ENCODE measurements at regions not wholly inside any gene's neighbourhood (a gene's known extent, or its start where the extent isn't known, plus 50 kb on each side); places are given as distances from the start of the nearest gene placed in this dataset.

DNA sequence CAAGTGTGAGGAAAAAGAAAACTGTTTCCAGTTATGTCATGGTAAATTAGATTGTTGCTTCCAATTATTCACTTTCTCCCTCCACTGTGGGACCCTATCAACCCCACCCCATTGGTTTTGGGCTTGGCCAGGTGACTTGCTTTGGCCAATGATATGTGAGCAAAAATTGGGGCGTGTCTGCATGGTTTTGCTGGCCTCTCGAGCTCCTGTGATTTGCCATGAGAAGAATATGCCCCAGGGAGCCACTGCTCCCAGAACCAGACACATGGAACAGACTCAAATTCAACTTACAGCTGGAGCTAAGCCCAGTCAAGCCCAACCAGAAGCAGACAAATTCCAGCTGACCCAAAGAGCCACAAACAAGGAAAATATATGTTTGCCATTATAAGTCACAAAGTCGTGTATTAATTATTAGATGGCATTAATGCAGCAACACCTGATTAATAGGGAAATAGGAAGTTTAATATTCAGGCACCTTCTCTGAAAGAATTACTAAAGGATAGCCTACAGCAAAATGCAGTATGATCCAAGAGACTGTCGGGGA lies 248.9 kb downstream of the ANAPC1 start (continued):
- TF ChIP-seq RCOR1 (IDR thresholded peaks at IDR 0.05; ENCODE audit: low read length), result no peak
- no peak for TF ChIP-seq FOXM1 (IDR thresholded peaks at IDR 0.05; ENCODE audit: low read depth)
- no peak for TF ChIP-seq ELF1 (IDR thresholded peaks at IDR 0.05)
- TF ChIP-seq NFIC (IDR thresholded peaks at IDR 0.05; ENCODE audit: borderline replicate concordance), result no peak
- TF ChIP-seq EZH2phosphoT487 (IDR thresholded peaks at IDR 0.05; ENCODE audit: borderline replicate concordance, low read depth), result no peak
- TF ChIP-seq POLR2AphosphoS5 (IDR thresholded peaks at IDR 0.05; ENCODE audit: low read depth, low read length), result no peak
- 0 out of 4 replicates have a peak, but pooled peaks of 1 of the 2 experiments have one; percentile 20 for TF ChIP-seq EP300 (IDR thresholded peaks at IDR 0.05; ENCODE audit: borderline replicate concordance in 1 of 2, low read depth in 1 of 2, low read length in 1 of 2)

DNA sequence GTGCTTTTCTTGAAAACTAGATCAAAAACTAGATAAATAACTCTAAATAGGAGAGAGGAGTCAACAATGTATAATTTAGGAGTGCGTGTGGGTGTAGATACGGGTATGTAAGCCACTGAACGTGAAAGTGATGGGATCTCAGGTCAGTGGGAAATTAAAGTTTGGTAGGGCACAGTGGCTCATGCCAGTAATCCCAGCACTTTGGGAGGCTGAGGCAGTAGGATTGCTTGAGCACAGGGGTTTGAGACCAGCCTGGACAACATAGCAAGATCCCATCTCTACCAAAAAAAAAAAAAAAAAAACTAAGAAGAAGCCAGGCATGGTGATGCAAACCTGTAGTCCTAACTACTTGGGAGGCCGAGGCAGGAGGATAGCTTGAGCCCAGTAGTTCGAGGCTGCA lies 247.1 kb downstream of the ANAPC1 start:
- Histone ChIP-seq H3K4me1 (ENCODE audit: control insufficient read depth in 1 of 2, insufficient read depth in 2 of 2, low read depth in 1 of 2, low read length in 1 of 2) (peaks cover 0 to 7% of the 10 kb centered on the region in 2 experiments; a peak in 2 of 4 replicates), H3K27me3 (ENCODE audit: insufficient read depth) (no peaks in the 10 kb centered on the region), H3K79me2 (ENCODE audit: insufficient read depth) (no peaks in the 10 kb centered on the region), H3K9me2 (no peaks in the 10 kb centered on the region), H4K20me1 (ENCODE audit: insufficient read depth) (no peaks in the 10 kb centered on the region), H3K4me3 (ENCODE audit: low read depth in 2 of 2, low read length in 1 of 2) (no peak overlapping the region), H3K9ac (no peak overlapping the region), H3K27ac (ENCODE audit: low read depth in 2 of 2, low read length in 1 of 2) (no peak overlapping the region), H3F3A (replicated peaks; ENCODE audit: insufficient read depth) (no peaks in the 10 kb centered on the region), H3K4me2 (no peak overlapping the region), H3K9me3 (no peaks in the 10 kb centered on the region), H3K36me3 (replicated peaks in 1 of 2; ENCODE audit: control insufficient read depth in 1 of 2, insufficient read depth in 2 of 2, low read length in 1 of 2) (no peaks in the 10 kb centered on the region), H2AFZ (ENCODE audit: low read depth) (no peak overlapping the region)
- no peak for DNase-seq
- TF ChIP-seq, protein P1, sequence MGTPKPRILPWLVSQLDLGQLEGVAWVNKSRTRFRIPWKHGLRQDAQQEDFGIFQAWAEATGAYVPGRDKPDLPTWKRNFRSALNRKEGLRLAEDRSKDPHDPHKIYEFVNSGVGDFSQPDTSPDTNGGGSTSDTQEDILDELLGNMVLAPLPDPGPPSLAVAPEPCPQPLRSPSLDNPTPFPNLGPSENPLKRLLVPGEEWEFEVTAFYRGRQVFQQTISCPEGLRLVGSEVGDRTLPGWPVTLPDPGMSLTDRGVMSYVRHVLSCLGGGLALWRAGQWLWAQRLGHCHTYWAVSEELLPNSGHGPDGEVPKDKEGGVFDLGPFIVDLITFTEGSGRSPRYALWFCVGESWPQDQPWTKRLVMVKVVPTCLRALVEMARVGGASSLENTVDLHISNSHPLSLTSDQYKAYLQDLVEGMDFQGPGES (IDR thresholded peaks at IDR 0.05; ENCODE audit: low read depth, low read length), result no peak
- TF ChIP-seq GATA2 (CRISPR knock-in tag; IDR thresholded peaks at IDR 0.05) (no peak), TEAD4 (IDR thresholded peaks at IDR 0.05; ENCODE audit: borderline replicate concordance, insufficient read depth) (no peak), FOXJ3 (CRISPR knock-in tag; IDR thresholded peaks at IDR 0.05) (no peak), YY1 (IDR thresholded peaks at IDR 0.05; ENCODE audit: low read depth) (no peak), CHD2 (IDR thresholded peaks at IDR 0.05; ENCODE audit: low read length, partially characterized antibody) (no peak), JUND (IDR thresholded peaks at IDR 0.05) (no peak), NFIC (IDR thresholded peaks at IDR 0.05; ENCODE audit: borderline replicate concordance) (no peak)
- TF ChIP-seq, protein P2, sequence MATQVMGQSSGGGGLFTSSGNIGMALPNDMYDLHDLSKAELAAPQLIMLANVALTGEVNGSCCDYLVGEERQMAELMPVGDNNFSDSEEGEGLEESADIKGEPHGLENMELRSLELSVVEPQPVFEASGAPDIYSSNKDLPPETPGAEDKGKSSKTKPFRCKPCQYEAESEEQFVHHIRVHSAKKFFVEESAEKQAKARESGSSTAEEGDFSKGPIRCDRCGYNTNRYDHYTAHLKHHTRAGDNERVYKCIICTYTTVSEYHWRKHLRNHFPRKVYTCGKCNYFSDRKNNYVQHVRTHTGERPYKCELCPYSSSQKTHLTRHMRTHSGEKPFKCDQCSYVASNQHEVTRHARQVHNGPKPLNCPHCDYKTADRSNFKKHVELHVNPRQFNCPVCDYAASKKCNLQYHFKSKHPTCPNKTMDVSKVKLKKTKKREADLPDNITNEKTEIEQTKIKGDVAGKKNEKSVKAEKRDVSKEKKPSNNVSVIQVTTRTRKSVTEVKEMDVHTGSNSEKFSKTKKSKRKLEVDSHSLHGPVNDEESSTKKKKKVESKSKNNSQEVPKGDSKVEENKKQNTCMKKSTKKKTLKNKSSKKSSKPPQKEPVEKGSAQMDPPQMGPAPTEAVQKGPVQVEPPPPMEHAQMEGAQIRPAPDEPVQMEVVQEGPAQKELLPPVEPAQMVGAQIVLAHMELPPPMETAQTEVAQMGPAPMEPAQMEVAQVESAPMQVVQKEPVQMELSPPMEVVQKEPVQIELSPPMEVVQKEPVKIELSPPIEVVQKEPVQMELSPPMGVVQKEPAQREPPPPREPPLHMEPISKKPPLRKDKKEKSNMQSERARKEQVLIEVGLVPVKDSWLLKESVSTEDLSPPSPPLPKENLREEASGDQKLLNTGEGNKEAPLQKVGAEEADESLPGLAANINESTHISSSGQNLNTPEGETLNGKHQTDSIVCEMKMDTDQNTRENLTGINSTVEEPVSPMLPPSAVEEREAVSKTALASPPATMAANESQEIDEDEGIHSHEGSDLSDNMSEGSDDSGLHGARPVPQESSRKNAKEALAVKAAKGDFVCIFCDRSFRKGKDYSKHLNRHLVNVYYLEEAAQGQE (IDR thresholded peaks at IDR 0.05; ENCODE audit: low read depth, low read length), result no peak
- TF ChIP-seq, protein P3, sequence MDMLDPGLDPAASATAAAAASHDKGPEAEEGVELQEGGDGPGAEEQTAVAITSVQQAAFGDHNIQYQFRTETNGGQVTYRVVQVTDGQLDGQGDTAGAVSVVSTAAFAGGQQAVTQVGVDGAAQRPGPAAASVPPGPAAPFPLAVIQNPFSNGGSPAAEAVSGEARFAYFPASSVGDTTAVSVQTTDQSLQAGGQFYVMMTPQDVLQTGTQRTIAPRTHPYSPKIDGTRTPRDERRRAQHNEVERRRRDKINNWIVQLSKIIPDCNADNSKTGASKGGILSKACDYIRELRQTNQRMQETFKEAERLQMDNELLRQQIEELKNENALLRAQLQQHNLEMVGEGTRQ (IDR thresholded peaks at IDR 0.05; ENCODE audit: borderline replicate concordance, low read depth, low read length), result no peak
- CTCF ChIA-PET, result no interaction called here
- WGBS (ENCODE audit: low lambda C conversion rate), result 58% methylated on average over 5 of the region's 5 CpGs
- POLR2A ChIA-PET, result no interaction called here
